ENCODE measurements at regions not wholly inside any gene's neighbourhood (a gene's known extent, or its start where the extent isn't known, plus 50 kb on each side); places are given as distances from the start of the nearest gene placed in this dataset.

GRCh38 chr18:25445430-25445829 is 93.5 kb upstream of the ZNF521 start:
- Histone ChIP-seq H3K4me1 (ENCODE audit: control insufficient read depth, extremely low read depth, insufficient read depth, low read length) (no peaks in the 10 kb centered on the region), H3K27me3 (ENCODE audit: control insufficient read depth, extremely low read depth, insufficient read depth, low read length) (no peaks in the 10 kb centered on the region), H3K4me2 (ENCODE audit: control insufficient read depth, extremely low read depth, insufficient read depth, low read depth, low read length) (no peak overlapping the region), H3K36me3 (ENCODE audit: control insufficient read depth in 2 of 2, extremely low read depth in 1 of 2, insufficient read depth in 2 of 2, low read length in 2 of 2) (no peaks in the 10 kb centered on the region), H2AFZ (ENCODE audit: control insufficient read depth, low read length) (no peak overlapping the region), H3K79me2 (ENCODE audit: control insufficient read depth, insufficient read depth, low read length) (no peaks in the 10 kb centered on the region), H3K4me3 (ENCODE audit: control insufficient read depth in 2 of 3, extremely low read depth in 1 of 3, insufficient read depth in 2 of 3, low read depth in 1 of 3, low read length in 3 of 3) (no peak overlapping the region), H3K9ac (ENCODE audit: control insufficient read depth, extremely low read depth, insufficient read depth, low read length) (no peak overlapping the region), H3K27ac (ENCODE audit: control insufficient read depth, insufficient read depth, low read length) (no peak overlapping the region), H3K9me1 (ENCODE audit: control insufficient read depth, extremely low read depth, insufficient read depth, low read length) (no peaks in the 10 kb centered on the region), H4K20me1 (ENCODE audit: control insufficient read depth, extremely low read depth, insufficient read depth, low read length) (no peaks in the 10 kb centered on the region), H3K9me3 (ENCODE audit: control insufficient read depth, low read depth, low read length) (no peaks in the 10 kb centered on the region)
- no peak for TF ChIP-seq CTCF (optimal IDR thresholded peaks at IDR 0.05 in 1 of 3, IDR thresholded peaks at IDR 0.05 in 1 of 3, conservative IDR thresholded peaks at IDR 0.05 in 1 of 3; ENCODE audit: extremely low read depth in 1 of 3, insufficient read depth in 2 of 3, low read length in 3 of 3)
- TF ChIP-seq EZH2 (IDR thresholded peaks at IDR 0.05; ENCODE audit: low read length), result no peak
- FAIRE-seq, result no peak
- DNase-seq (ENCODE audit: low read depth, low spot score), result no peak
- dilution Hi-C loops (cut with MboI; ENCODE audit: extremely low pct_ligation_motif_present, low sequenced_read_pairs), result no loop called here

- Histone ChIP-seq H2AFZ (ENCODE audit: control insufficient read depth, low read length) (no peak overlapping the region), H3K9ac (ENCODE audit: control insufficient read depth, extremely low read depth, insufficient read depth, low read length) (no peak overlapping the region), H3K4me2 (ENCODE audit: control insufficient read depth, extremely low read depth, insufficient read depth, low read depth, low read length) (no peak overlapping the region), H3K36me3 (ENCODE audit: control insufficient read depth in 2 of 2, extremely low read depth in 1 of 2, insufficient read depth in 2 of 2, low read length in 2 of 2) (no peaks in the 10 kb centered on the region), H3K9me1 (ENCODE audit: control insufficient read depth, extremely low read depth, insufficient read depth, low read length) (no peaks in the 10 kb centered on the region), H4K20me1 (ENCODE audit: control insufficient read depth, extremely low read depth, insufficient read depth, low read length) (no peaks in the 10 kb centered on the region), H3K79me2 (ENCODE audit: control insufficient read depth, insufficient read depth, low read length) (no peaks in the 10 kb centered on the region), H3K4me3 (ENCODE audit: control insufficient read depth in 2 of 3, extremely low read depth in 1 of 3, insufficient read depth in 2 of 3, low read depth in 1 of 3, low read length in 3 of 3) (no peak overlapping the region), H3K27ac (ENCODE audit: control insufficient read depth, insufficient read depth, low read length) (no peak overlapping the region), H3K27me3 (ENCODE audit: control insufficient read depth, extremely low read depth, insufficient read depth, low read length) (no peaks in the 10 kb centered on the region), H3K4me1 (ENCODE audit: control insufficient read depth, extremely low read depth, insufficient read depth, low read length) (no peaks in the 10 kb centered on the region), H3K9me3 (ENCODE audit: control insufficient read depth, low read depth, low read length) (no peaks in the 10 kb centered on the region)
- DNase-seq (ENCODE audit: low read depth, low spot score) (no peak), FAIRE-seq (no peak)
- dilution Hi-C loops (cut with MboI; ENCODE audit: extremely low pct_ligation_motif_present, low sequenced_read_pairs), result no loop called here
- no peak for TF ChIP-seq CTCF (optimal IDR thresholded peaks at IDR 0.05 in 1 of 3, IDR thresholded peaks at IDR 0.05 in 1 of 3, conservative IDR thresholded peaks at IDR 0.05 in 1 of 3; ENCODE audit: extremely low read depth in 1 of 3, insufficient read depth in 2 of 3, low read length in 3 of 3)
- no peak for TF ChIP-seq EZH2 (IDR thresholded peaks at IDR 0.05; ENCODE audit: low read length)
Measured at GRCh38 chr18:25443776-25444175, 91.8 kb upstream of the ZNF521 start.

All from keratinocyte (primary cell).